IMR-90 (cell line): ENCODE measurements at regions not wholly inside any gene's neighbourhood (a gene's known extent, or its start where the extent isn't known, plus 50 kb on each side); places are given as distances from the start of the nearest gene placed in this dataset.

Experiments
- ATAC-seq: fragments of 200-7000 bp; cut with Tn5 transposase; 2 replicates; pipeline ENCODE4 v1.9.1; 2020; ENCODE audit warnings: low read depth, mild to moderate bottlenecking, moderate library complexity
- BruUV-seq: library from RNA; stranded (reverse); fragments of 400-500 nt; replicated peaks from 2 replicates; lab custom pipeline; 2021; lab: Mats Ljungman, UMichigan
- CTCF ChIA-PET: fragments of 300-600 bp; formaldehyde crosslinking; extraction: SDS; loops from one replicate; lab custom pipeline; 2021; ENCODE audit warnings: antibody characterized with exemption; lab: Yijun Ruan, JAX
- POLR2A ChIA-PET: fragments of 300-600 bp; sonication (Branson Sonifier 250); formaldehyde crosslinking; loops from one replicate; lab custom pipeline; 2022; ENCODE audit warnings: antibody characterized with exemption; ENCODE audit not compliant: unreplicated experiment; lab: Charles Lee
- DNase-seq: peaks from one replicate; pipeline ENCODE4 v3.0.0; 2013
- H2AFZ ChIP-seq: replicated peaks from 2 replicates; pipeline ENCODE3; 2013; ENCODE audit warnings: low read length, mild to moderate bottlenecking; ENCODE audit not compliant: poor library complexity
- H2AK5ac ChIP-seq: 2 replicates; pipeline ENCODE4 v1.6.1; 2013; ENCODE audit warnings: low read depth, low read length, inconsistent platforms
- H2AK9ac ChIP-seq: replicated peaks from 2 replicates; pipeline ENCODE3; 2013; ENCODE audit warnings: mild to moderate bottlenecking, low read depth, low read length, moderate library complexity; ENCODE audit not compliant: poor library complexity
- H2BK120ac ChIP-seq: 2 replicates; pipeline ENCODE4 v1.6.1; 2013; ENCODE audit warnings: low read depth, low read length, inconsistent platforms
- H2BK15ac ChIP-seq: 3 replicates; pipeline ENCODE4 v1.6.1; 2013; ENCODE audit warnings: low read depth, low read length, inconsistent platforms
- H2BK20ac ChIP-seq: 2 replicates; pipeline ENCODE4 v1.6.1; 2013; ENCODE audit warnings: low read depth, mild to moderate bottlenecking, inconsistent platforms, low read length, moderate library complexity
- H2BK5ac ChIP-seq: 2 replicates; pipeline ENCODE4 v1.6.1; 2013; ENCODE audit warnings: mild to moderate bottlenecking, low read depth, low read length, inconsistent platforms; ENCODE audit not compliant: poor library complexity, severe bottlenecking
- H3K14ac ChIP-seq: replicated peaks from 2 replicates; pipeline ENCODE4 v1.6.1; 2013; ENCODE audit warnings: low read depth, low read length, inconsistent platforms
- H3K18ac ChIP-seq: 2 replicates; pipeline ENCODE4 v1.6.1; 2013; ENCODE audit warnings: low read depth, low read length, control low read depth
- H3K23ac ChIP-seq: 2 replicates; pipeline ENCODE4 v1.6.1; 2013; ENCODE audit warnings: low read depth, low read length, inconsistent platforms
- H3K27ac ChIP-seq: 2 replicates; pipeline ENCODE4 v1.5.1; 2013; ENCODE audit warnings: mild to moderate bottlenecking, control low read depth, low read length; ENCODE audit not compliant: insufficient read depth
- H3K27me3 ChIP-seq: 2 replicates; pipeline ENCODE4 v1.6.1; 2013; ENCODE audit warnings: low read length; ENCODE audit not compliant: control insufficient read depth, insufficient read depth
- H3K36me3 ChIP-seq: 2 replicates; pipeline ENCODE4 v1.6.1; 2013; ENCODE audit warnings: low read length, mixed read lengths; ENCODE audit not compliant: control insufficient read depth, insufficient read depth
- H3K4ac ChIP-seq: 2 replicates; pipeline ENCODE4 v1.6.1; 2013; ENCODE audit warnings: low read depth, low read length, inconsistent platforms
- H3K4me1 ChIP-seq: 2 replicates; pipeline ENCODE4 v1.6.1; 2013; ENCODE audit warnings: low read length, mixed read lengths; ENCODE audit not compliant: control insufficient read depth, insufficient read depth
- H3K4me2 ChIP-seq: 2 replicates; pipeline ENCODE4 v1.6.1; 2013; ENCODE audit warnings: low read depth, mild to moderate bottlenecking, control low read depth, low read length, moderate library complexity
- H3K4me3 ChIP-seq: 2 replicates; pipeline ENCODE4 v1.5.1; 2013; ENCODE audit warnings: low read depth, mild to moderate bottlenecking, control low read depth, low read length, moderate library complexity; ENCODE audit not compliant: insufficient read depth
- H3K56ac ChIP-seq: 2 replicates; pipeline ENCODE4 v1.6.1; 2013; ENCODE audit warnings: low read length, inconsistent platforms; ENCODE audit not compliant: insufficient read depth; ENCODE audit errors: extremely low read depth
- H3K79me1 ChIP-seq, 2 experiments: 2 replicates each; pipeline ENCODE4 v1.6.1; 2013; ENCODE audit warnings: low read length in 2 of 2, inconsistent platforms in 1 of 2, low read depth in 1 of 2
- H3K9ac ChIP-seq: 2 replicates; pipeline ENCODE4 v1.6.1; 2013; ENCODE audit warnings: low read depth, low read length, control low read depth
- H3K9me1 ChIP-seq: 2 replicates; pipeline ENCODE4 v1.6.1; 2013; ENCODE audit warnings: low read length, inconsistent platforms; ENCODE audit not compliant: insufficient read depth
- H3K9me3 ChIP-seq: 2 replicates; pipeline ENCODE4 v1.6.1; 2013; ENCODE audit warnings: low read length; ENCODE audit not compliant: control insufficient read depth, insufficient read depth
- H4K20me1 ChIP-seq: 2 replicates; pipeline ENCODE4 v1.6.1; 2013; ENCODE audit warnings: low read length, inconsistent platforms; ENCODE audit not compliant: insufficient read depth
- H4K5ac ChIP-seq: 2 replicates; pipeline ENCODE4 v1.6.1; 2013; ENCODE audit warnings: mild to moderate bottlenecking, low read depth, low read length, control low read depth
- H4K8ac ChIP-seq, 2 experiments: 2 replicates each; pipeline ENCODE4 v1.6.1; 2013; ENCODE audit warnings: low read depth in 2 of 2, low read length in 2 of 2, control low read depth in 1 of 2, inconsistent platforms in 1 of 2
- H4K91ac ChIP-seq: 2 replicates; pipeline ENCODE4 v1.6.1; 2013; ENCODE audit warnings: low read depth, low read length, inconsistent platforms; ENCODE audit not compliant: insufficient read depth
- BHLHE40 ChIP-seq: fragments of 150-350 bp; IDR thresholded peaks from 2 replicates; pipeline ENCODE4 v1.6.1; 2016; ENCODE audit warnings: mild to moderate bottlenecking, low read depth, low read length
- CEBPB ChIP-seq: IDR thresholded peaks from 2 replicates; pipeline ENCODE4 v1.6.1; 2012; ENCODE audit warnings: low read depth, low read length, improper control_type of control experiment
- CHD1 ChIP-seq: IDR thresholded peaks from 2 replicates; pipeline ENCODE4 v1.6.1; 2012; ENCODE audit warnings: low read depth, low read length, improper control_type of control experiment
- CTCF ChIP-seq: conservative IDR thresholded peaks from 2 replicates; pipeline ENCODE4 v1.5.1; 2012; ENCODE audit warnings: mild to moderate bottlenecking, low read depth, low read length, improper control_type of control experiment
- ELK1 ChIP-seq: fragments of 150-350 bp; IDR thresholded peaks from 2 replicates; pipeline ENCODE4 v1.6.1; 2016; ENCODE audit warnings: low read depth, mild to moderate bottlenecking, low read length, moderate library complexity, borderline replicate concordance
- FOS ChIP-seq: fragments of 150-350 bp; IDR thresholded peaks from 2 replicates; pipeline ENCODE4 v1.6.1; 2016; ENCODE audit warnings: low read depth, low read length
- MAFK ChIP-seq: IDR thresholded peaks from 2 replicates; pipeline ENCODE4 v1.6.1; 2012; ENCODE audit warnings: low read depth, low read length, improper control_type of control experiment
- MAZ ChIP-seq: IDR thresholded peaks from 2 replicates; pipeline ENCODE4 v1.6.1; 2012; ENCODE audit warnings: low read depth, mild to moderate bottlenecking, low read length, improper control_type of control experiment, moderate library complexity, borderline replicate concordance
- MXI1 ChIP-seq: IDR thresholded peaks from 2 replicates; pipeline ENCODE4 v1.6.1; 2012; ENCODE audit warnings: low read depth, mild to moderate bottlenecking, low read length, moderate library complexity, borderline replicate concordance
- NFE2L2 ChIP-seq: fragments of 150-350 bp; IDR thresholded peaks from 2 replicates; pipeline ENCODE4 v1.6.1; 2016; ENCODE audit warnings: low read depth, mild to moderate bottlenecking, low read length
- POLR2A ChIP-seq: IDR thresholded peaks from 2 replicates; pipeline ENCODE4 v1.6.1; 2012; ENCODE audit warnings: mild to moderate bottlenecking, low read depth, low read length
- RAD21 ChIP-seq: IDR thresholded peaks from 2 replicates; pipeline ENCODE4 v1.6.1; 2012; ENCODE audit warnings: low read length, improper control_type of control experiment
- RCOR1 ChIP-seq: IDR thresholded peaks from 2 replicates; pipeline ENCODE4 v1.6.1; 2012; ENCODE audit warnings: mild to moderate bottlenecking, low read length, improper control_type of control experiment; ENCODE audit not compliant: insufficient replicate concordance
- RFX5 ChIP-seq: IDR thresholded peaks from 2 replicates; pipeline ENCODE4 v1.8.0; 2012; ENCODE audit warnings: low read depth, mild to moderate bottlenecking, low read length, moderate library complexity
- SMC3 ChIP-seq: fragments of 150-350 bp; IDR thresholded peaks from 2 replicates; pipeline ENCODE4 v1.6.1; 2016; ENCODE audit warnings: low read depth, mild to moderate bottlenecking, antibody characterized with exemption, low read length, moderate library complexity
- USF2 ChIP-seq: fragments of 150-350 bp; IDR thresholded peaks from 2 replicates; pipeline ENCODE4 v1.6.1; 2017; ENCODE audit warnings: mild to moderate bottlenecking, antibody characterized with exemption, low read length, low read depth
- WGBS, 2 experiments: methylation state at CpG; one replicate each; pipeline versions ENCODE4 v1.1.5 to v1.1.7; 2013; ENCODE audit warnings: missing lambda C conversion rate in 2 of 2; ENCODE audit not compliant: insufficient read length in 1 of 2; ENCODE audit errors: extremely low coverage in 2 of 2; 5-methylcytosine and 5-hydroxymethylcytosine counted together
- dilution Hi-C: fragments of 300-500 bp; cut with HindIII; formaldehyde crosslinking; loops from one replicate; pipeline ENCODE4 v1.14.3; 2018; ENCODE audit warnings: low sequenced_read_pairs; ENCODE audit not compliant: unreplicated experiment
- in situ Hi-C: fragments of 300-500 bp; cut with MboI; formaldehyde crosslinking; loops from 3 replicates; pipeline ENCODE4 v1.14.3; 2019; ENCODE audit warnings: low sequenced_read_pairs, inconsistent platforms, mixed read lengths
- intact Hi-C: fragments of 100-400 bp; cut with micrococcal nuclease; formaldehyde crosslinking; loops from 2 replicates; pipeline ENCODE4 v1.10.0; 2022

- Histone ChIP-seq H4K8ac (no peak overlapping the region), H3K9me3 (no peaks in the 10 kb centered on the region), H3K14ac (no peak overlapping the region), H3K9me1 (no peaks in the 10 kb centered on the region), H3K27ac (no peak overlapping the region), H3K9ac (no peak overlapping the region), H3K36me3 (no peaks in the 10 kb centered on the region), H2BK5ac (no peak overlapping the region), H3K18ac (no peak overlapping the region), H2AK5ac (no peak overlapping the region), H2BK120ac (no peak overlapping the region), H2BK15ac (no peak overlapping the region), H3K79me1 (no peaks in the 10 kb centered on the region), H2AFZ (no peak overlapping the region), H3K4me2 (no peak overlapping the region), H3K4me1 (no peaks in the 10 kb centered on the region), H3K27me3 (no peaks in the 10 kb centered on the region), H4K5ac (no peak overlapping the region), H2AK9ac (no peak overlapping the region), H3K23ac (no peak overlapping the region), H3K4me3 (no peak overlapping the region), H2BK20ac (no peak overlapping the region), H3K4ac (no peak overlapping the region), H3K56ac (no peak overlapping the region), H4K20me1 (no peaks in the 10 kb centered on the region), H4K91ac (no peak overlapping the region)
- no peak for DNase-seq
- in situ Hi-C loops: no loop called here
- no CpG with 5 or more reads among the region's 1 CpG for WGBS, 2 experiments
- no peak for ATAC-seq
- ChIA-PET CTCF (no interaction called here), POLR2A (no interaction called here)
- BruUV-seq: no TSS peak
- dilution Hi-C loops: no loop called here
- intact Hi-C loops: no loop called here
- TF ChIP-seq POLR2A (no peak), ELK1 (no peak), CTCF (no peak), RAD21 (no peak), USF2 (no peak), MXI1 (no peak), NFE2L2 (no peak), MAFK (no peak), CHD1 (no peak), CEBPB (no peak), BHLHE40 (no peak), FOS (no peak), SMC3 (no peak), RFX5 (no peak), RCOR1 (no peak), MAZ (no peak)
Observed at GRCh38 chr18:67139899-67140298, 376.6 kb downstream of the DSEL start.
